GM23248 (cell line): ENCODE measurements at regions not wholly inside any gene's neighbourhood (a gene's known extent, or its start where the extent isn't known, plus 50 kb on each side); places are given as distances from the start of the nearest gene placed in this dataset.

Experiments
- EZH2 ChIP-seq: fragments of 200-600 bp; sonication (generic); IDR thresholded peaks from 2 replicates; pipeline ENCODE4 v1.6.1; 2018; ENCODE audit warnings: antibody characterized with exemption, mild to moderate bottlenecking; ENCODE audit not compliant: insufficient read depth, poor library complexity, severe bottlenecking
- EZH2phosphoT487 ChIP-seq: fragments of 200-600 bp; sonication (generic); IDR thresholded peaks from 2 replicates; pipeline ENCODE4 v1.6.1; 2018; ENCODE audit warnings: antibody characterized with exemption, moderate library complexity, mild to moderate bottlenecking, low read depth; ENCODE audit not compliant: insufficient read depth

GRCh38 chr7:9264395-9264794 is 831.0 kb downstream of the NXPH1 start:
- TF ChIP-seq EZH2: no peak
- no peak for TF ChIP-seq EZH2phosphoT487
